HG03135 (cell line): ENCODE measurements at regions not wholly inside any gene's neighbourhood (a gene's known extent, or its start where the extent isn't known, plus 50 kb on each side); places are given as distances from the start of the nearest gene placed in this dataset.

ENCODE experiments used
- ATAC-seq: cut with Tn5 transposase; IDR thresholded peaks from one replicate; pipeline ENCODE4 v1.9.1; 2021; ENCODE audit warnings: mild to moderate bottlenecking, moderate library complexity; ENCODE audit not compliant: unreplicated experiment

DNA sequence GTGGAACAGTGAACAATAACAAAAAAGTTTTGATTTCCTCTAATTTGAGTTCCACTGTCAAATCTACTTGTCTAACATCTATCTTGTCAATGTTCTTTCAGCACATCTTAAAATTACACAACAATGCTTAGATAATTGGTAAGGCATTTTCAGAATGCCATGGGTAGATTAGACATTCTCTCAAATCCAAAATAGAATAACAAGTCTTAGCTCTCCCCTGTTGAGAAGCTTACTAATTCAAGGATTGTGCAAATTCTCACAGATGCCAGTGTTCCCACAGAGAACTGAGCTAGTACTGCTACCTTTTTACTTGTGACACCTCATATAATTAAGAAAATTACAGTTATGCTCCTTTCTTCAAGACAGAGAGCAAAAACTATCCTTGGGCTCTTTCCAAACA is 2442.0 kb downstream of the PCDH7 start:
- no peak for ATAC-seq

- ATAC-seq = no peak
Measured at GRCh38 chr4:33171873-33172525, 2451.8 kb downstream of the PCDH7 start.

DNA sequence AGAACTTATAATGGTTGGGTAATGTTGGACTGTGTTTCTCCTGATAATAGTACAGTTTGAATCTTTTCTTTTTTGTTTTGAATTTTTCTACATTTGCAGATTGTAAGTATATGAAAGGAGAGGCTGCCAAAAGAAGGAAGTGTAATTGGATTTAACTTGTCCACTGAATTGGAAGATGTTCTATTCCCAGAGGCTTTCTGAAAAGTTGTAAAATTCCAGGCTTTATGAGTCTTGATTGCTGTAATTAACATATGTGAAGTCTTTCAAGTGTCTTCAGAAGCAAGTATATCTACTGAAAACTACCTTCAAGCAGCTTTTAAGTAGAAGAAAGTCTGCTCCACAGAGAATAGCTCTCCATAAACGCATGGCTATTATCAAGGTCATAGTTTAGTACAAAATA is 2456.4 kb downstream of the PCDH7 start:
- ATAC-seq = no peak

DNA sequence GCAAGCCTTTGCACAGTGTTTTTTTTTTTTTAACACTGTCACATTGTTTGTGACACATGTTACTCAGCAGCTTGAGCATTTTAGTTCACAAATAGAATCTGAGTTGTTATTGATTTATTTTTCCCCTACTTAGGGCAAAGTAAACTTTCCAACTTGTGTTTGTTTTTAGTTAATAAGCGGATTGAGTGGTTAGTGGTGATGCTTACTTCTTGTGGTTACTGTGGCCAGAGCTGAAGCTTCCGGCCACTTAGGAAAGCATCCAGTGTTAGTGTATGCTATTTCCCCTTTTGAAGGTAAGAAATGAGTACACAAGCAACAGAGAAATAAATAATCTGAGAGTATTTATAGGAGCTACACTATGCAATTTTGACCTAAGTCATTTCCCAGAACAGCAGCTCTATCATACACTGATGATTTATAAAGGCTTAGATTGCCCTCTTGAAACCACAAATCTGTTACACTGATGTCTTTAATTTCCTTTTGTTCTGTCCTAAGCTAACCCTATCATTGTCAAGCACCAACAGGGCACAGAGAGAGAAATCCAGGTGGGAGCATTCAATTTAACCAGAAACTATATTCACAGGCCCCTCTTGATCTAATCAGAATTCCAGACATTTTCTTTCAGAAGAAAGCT is 2464.6 kb downstream of the PCDH7 start:
- peak; percentile 93 for ATAC-seq

GRCh38 chr4:33187035-33187434 is 2466.9 kb downstream of the PCDH7 start:
- no peak for ATAC-seq

- no peak for ATAC-seq
Measured at GRCh38 chr4:33188733-33189132, 2468.6 kb downstream of the PCDH7 start.

DNA sequence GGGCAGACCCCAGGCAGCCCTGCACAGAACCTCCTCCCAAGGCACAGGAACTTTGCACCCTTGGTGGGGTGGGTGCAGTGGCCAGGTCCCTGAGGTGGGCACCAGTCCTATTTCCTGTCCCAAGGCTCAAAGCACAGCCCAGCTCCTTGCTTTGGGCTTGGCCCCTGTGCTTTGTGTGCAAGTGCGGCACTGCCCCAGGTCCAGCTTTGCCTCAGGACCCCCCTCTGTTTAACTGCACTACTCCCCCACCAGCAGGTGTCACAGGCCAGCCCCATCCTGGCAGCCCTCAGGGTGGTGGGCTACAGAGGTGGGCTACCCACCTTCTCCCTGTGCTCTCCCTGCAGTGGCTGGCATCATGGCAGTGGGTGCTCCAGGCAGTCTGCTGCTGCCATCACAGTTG is 2469.0 kb downstream of the PCDH7 start:
- no peak for ATAC-seq

GRCh38 chr4:33193109-33193508 is 2472.9 kb downstream of the PCDH7 start:
- ATAC-seq = no peak

DNA sequence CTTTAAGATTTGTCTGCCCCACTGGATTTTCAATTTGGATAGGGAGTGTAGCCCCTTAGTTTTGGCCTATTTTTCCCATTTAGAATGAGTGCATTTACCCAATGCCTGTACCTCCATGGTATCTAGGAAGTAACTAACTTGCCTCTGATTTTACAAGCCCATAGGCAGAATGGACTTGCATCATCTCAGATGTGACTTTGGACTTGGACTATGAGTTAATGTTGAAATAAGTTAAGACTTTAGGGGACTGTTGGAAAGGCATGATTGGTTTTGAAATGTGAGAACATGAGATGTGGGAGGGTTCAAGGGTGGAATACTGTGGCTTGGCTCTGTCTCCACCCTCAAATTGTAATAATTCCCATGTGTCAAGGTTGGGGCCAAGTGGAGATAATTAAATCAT is 2480.2 kb downstream of the PCDH7 start:
- ATAC-seq = no peak

GRCh38 chr4:33218238-33218637 is 2498.1 kb downstream of the PCDH7 start:
- no peak for ATAC-seq

- ATAC-seq = peak; percentile 70
Measured at GRCh38 chr4:33226133-33226532, 2506.0 kb downstream of the PCDH7 start.

- no peak for ATAC-seq
Measured at GRCh38 chr4:33226783-33227182, 2506.6 kb downstream of the PCDH7 start.

GRCh38 chr4:33255094-33255493 is 2534.9 kb downstream of the PCDH7 start:
- ATAC-seq = no peak

DNA sequence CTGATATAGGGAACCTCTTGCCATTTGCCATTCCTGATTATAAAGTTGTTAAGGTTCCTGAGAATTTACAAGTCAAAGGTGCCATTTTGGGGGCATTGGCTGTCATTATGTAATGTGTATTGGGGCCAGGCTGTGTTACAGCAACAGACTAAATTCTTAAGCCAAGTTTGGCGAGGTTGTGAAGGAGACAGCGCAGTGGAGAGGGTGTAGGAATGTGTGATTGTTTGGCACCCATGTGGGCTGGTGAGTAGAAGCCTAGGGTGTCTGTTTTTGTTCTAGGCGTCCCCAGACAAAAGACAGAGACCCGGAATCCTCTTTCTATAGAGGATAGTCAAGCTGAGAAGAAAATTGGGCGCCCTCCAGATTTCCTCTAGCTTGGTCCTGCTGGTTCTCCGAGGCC is 2535.3 kb downstream of the PCDH7 start:
- no peak for ATAC-seq

DNA sequence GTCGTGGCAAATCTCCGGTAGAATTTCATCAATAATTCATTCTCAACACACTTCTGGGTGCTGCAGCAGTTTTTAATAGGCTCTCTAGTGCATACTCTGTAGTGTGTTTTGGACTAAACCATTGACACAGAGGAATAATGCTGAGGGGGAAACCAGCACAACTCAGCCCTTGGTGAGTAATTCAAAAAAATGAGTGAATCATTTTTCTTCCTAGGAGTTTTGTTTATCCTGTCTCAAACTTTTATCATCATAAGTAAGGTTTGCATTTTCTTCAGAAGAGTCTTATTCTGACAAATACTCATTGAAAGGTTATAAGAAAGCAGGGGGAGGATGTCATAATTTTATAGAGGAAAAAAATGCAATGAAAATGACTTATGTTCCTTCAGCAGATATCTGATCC is 2542.7 kb downstream of the PCDH7 start:
- no peak for ATAC-seq

- no peak for ATAC-seq
Measured at GRCh38 chr4:33268776-33269175, 2548.6 kb downstream of the PCDH7 start.

DNA sequence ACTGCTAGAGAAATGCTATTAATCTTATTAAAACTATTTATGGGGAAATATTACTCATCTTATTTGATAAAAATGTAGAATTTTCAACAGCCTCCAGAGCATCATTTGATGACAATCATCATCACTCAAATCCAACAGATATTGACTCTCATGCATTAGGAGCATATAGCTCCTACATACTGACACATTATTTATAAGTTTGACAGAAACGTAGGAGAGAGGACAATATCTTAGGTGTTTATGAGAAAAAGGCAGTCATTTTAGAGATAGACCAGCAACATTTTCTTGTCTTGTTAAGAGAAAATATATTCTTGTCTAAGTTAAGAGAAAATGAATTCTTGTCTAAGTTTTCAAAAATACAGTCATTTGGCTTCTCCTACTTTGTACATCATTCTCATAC is 2550.2 kb downstream of the PCDH7 start:
- ATAC-seq = no peak

- ATAC-seq = no peak
Measured at GRCh38 chr4:33272722-33273121, 2552.6 kb downstream of the PCDH7 start.

GRCh38 chr4:33283818-33284217 is 2563.6 kb downstream of the PCDH7 start:
- ATAC-seq = no peak

- ATAC-seq = no peak
Measured at GRCh38 chr4:33296876-33297455, 2576.8 kb downstream of the PCDH7 start.

- no peak for ATAC-seq
Measured at GRCh38 chr4:33302321-33302720, 2582.2 kb downstream of the PCDH7 start.

- no peak for ATAC-seq
Measured at GRCh38 chr4:33306131-33306530, 2586.0 kb downstream of the PCDH7 start.

DNA sequence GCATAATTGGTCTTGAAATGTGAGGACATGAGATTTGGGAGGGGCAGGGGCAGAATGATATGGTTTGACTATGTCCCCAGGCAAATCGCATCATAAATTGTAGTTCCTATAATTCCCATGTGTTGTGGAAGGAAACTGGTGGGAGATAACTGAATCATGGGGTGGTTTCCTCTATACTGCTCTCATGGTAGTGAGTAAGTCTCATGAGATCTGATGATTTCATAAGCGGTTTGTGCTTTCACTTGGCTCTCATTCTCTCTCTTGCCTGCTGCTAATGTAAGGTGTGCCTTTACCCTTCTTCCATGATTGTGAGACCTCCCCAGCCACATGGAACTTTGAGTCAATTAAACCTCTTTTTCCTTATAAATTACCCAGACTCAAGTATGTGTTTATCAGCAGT is 2595.9 kb downstream of the PCDH7 start:
- no peak for ATAC-seq
